HCT116 (cell line): ENCODE measurements at regions not wholly inside any gene's neighbourhood (a gene's known extent, or its start where the extent isn't known, plus 50 kb on each side); places are given as distances from the start of the nearest gene placed in this dataset.

Experiments used
- ATAC-seq: fragments of 200-7000 bp; cut with Tn5 transposase; 2 replicates; pipeline ENCODE4 v1.9.1; 2020; ENCODE audit warnings: mild to moderate bottlenecking, moderate library complexity
- BruUV-seq: library from RNA; stranded (reverse); fragments of 400-500 nt; replicated peaks from 2 replicates; lab custom pipeline; 2021; lab: Mats Ljungman, UMichigan
- CTCF ChIA-PET: fragments of 300-600 bp; sonication (Branson Sonifier 250); formaldehyde crosslinking; loops from one replicate; lab custom pipeline; 2021; ENCODE audit warnings: antibody characterized with exemption; lab: Charles Lee
- POLR2A ChIA-PET: fragments of 300-600, 350-600 bp; sonication (Branson Sonifier 250); formaldehyde crosslinking; loops from one replicate; lab custom pipeline; 2021; ENCODE audit warnings: antibody characterized with exemption; lab: Charles Lee
- RAD21 ChIA-PET, 2 experiments: fragments of 300-600 bp; sonication (Branson Sonifier 250); formaldehyde crosslinking; loops; one replicate each; lab custom pipeline; 2023; ENCODE audit warnings: low total read pairs in 2 of 2; ENCODE audit not compliant: uncharacterized antibody in 2 of 2, unreplicated experiment in 2 of 2, low non-redundant PET in 1 of 2; lab: Charles Lee
- DNase-seq: peaks from one replicate; pipeline ENCODE4 v3.0.0-alpha.2; 2010; ENCODE audit warnings: low read depth, low spot score
- H2AFZ ChIP-seq: fragments of 200-600 bp; shearing (Covaris generic), sonication (generic); 2 replicates; pipeline ENCODE4 v1.6.1; 2017; ENCODE audit warnings: low read depth, mixed run types, mixed read lengths, antibody characterized with exemption, low read length; ENCODE audit not compliant: poor library complexity, severe bottlenecking
- H3K27ac ChIP-seq: 2 replicates; pipeline ENCODE4 v1.5.1; 2012; ENCODE audit warnings: low read depth, low read length
- H3K27me3 ChIP-seq: fragments of 200-600 bp; sonication (generic); 2 replicates; pipeline ENCODE4 v1.6.1; 2016; ENCODE audit warnings: mixed run types, low read length, mixed read lengths; ENCODE audit not compliant: insufficient read depth
- H3K36me3 ChIP-seq, 2 experiments: fragments of 200-500 bp in 1 of 2; fragments of 200-600 bp in 1 of 2; sonication (Bioruptor generic) in 1 of 2; sonication (generic) in 1 of 2; 2 replicates each; pipeline versions ENCODE4 v1.5.1 to v1.6.1; 2014 to 2016; ENCODE audit warnings: low read length in 2 of 2, inconsistent platforms in 1 of 2, mixed read lengths in 1 of 2, mixed run types in 1 of 2; ENCODE audit not compliant: insufficient read depth in 2 of 2, control insufficient read depth in 1 of 2
- H3K4me1 ChIP-seq, 2 experiments: fragments of 200-600 bp in 1 of 2; sonication (generic) in 1 of 2; 2 replicates each; pipeline versions ENCODE4 v1.5.1 to v1.6.1; 2012 to 2017; ENCODE audit warnings: low read length in 2 of 2, inconsistent platforms in 1 of 2, mild to moderate bottlenecking in 1 of 2, mixed read lengths in 1 of 2, mixed run types in 1 of 2, moderate library complexity in 1 of 2; ENCODE audit not compliant: insufficient read depth in 2 of 2, control insufficient read depth in 1 of 2
- H3K4me2 ChIP-seq: fragments of 200-600 bp; sonication (generic); 2 replicates; pipeline ENCODE4 v1.6.1; 2017; ENCODE audit warnings: mixed run types, low read length, mixed read lengths
- H3K4me3 ChIP-seq, 2 experiments: fragments of 200-600 bp in 1 of 2; sonication (generic) in 1 of 2; replicated peaks in 1 of 2; 2 replicates each; pipeline ENCODE4 v1.5.1; 2011 to 2016; ENCODE audit warnings: low read length in 2 of 2, control low read depth in 1 of 2, low read depth in 1 of 2, mild to moderate bottlenecking in 1 of 2, mixed read lengths in 1 of 2, mixed run types in 1 of 2
- H3K79me2 ChIP-seq: fragments of 200-600 bp; sonication (generic); 2 replicates; pipeline ENCODE4 v1.6.1; 2017; ENCODE audit warnings: mild to moderate bottlenecking, mixed run types, low read length, moderate library complexity, mixed read lengths; ENCODE audit not compliant: insufficient read depth
- H3K9ac ChIP-seq: fragments of 200-600 bp; sonication (generic); 2 replicates; pipeline ENCODE4 v1.6.1; 2016; ENCODE audit warnings: low read length, mixed read lengths
- H3K9me2 ChIP-seq: fragments of 200-600 bp; sonication (generic), shearing (Covaris generic); 2 replicates; pipeline ENCODE4 v1.6.1; 2017; ENCODE audit warnings: mixed run types, mild to moderate bottlenecking, moderate library complexity; ENCODE audit not compliant: insufficient read depth
- H3K9me3 ChIP-seq, 2 experiments: fragments of 200-500 bp in 1 of 2; fragments of 200-600 bp in 1 of 2; sonication (Bioruptor generic) in 1 of 2; sonication (generic) in 1 of 2; 2 replicates each; pipeline ENCODE4 v1.6.1; 2014 to 2017; ENCODE audit warnings: low read length in 2 of 2, mixed read lengths in 2 of 2, inconsistent platforms in 1 of 2, low read depth in 1 of 2, mild to moderate bottlenecking in 1 of 2, mixed run types in 1 of 2, moderate library complexity in 1 of 2; ENCODE audit not compliant: control insufficient read depth in 1 of 2, insufficient read depth in 1 of 2
- H4K20me1 ChIP-seq: fragments of 200-600 bp; sonication (generic), shearing (Covaris generic); 2 replicates; pipeline ENCODE4 v1.6.1; 2017; ENCODE audit warnings: mixed run types, mild to moderate bottlenecking, moderate library complexity; ENCODE audit not compliant: insufficient read depth
- EZH2 ChIP-seq: fragments of 200-600 bp; sonication (generic); IDR thresholded peaks from 2 replicates; pipeline ENCODE4 v1.6.1; 2017; ENCODE audit warnings: antibody characterized with exemption, mixed run types
- FOSL1 ChIP-seq: IDR thresholded peaks from 2 replicates; pipeline ENCODE4 v1.6.1; 2012; ENCODE audit warnings: low read depth
- POLR2A ChIP-seq: IDR thresholded peaks from 2 replicates; pipeline ENCODE4 v1.7.0; 2011; ENCODE audit warnings: borderline replicate concordance; ENCODE audit not compliant: insufficient read depth, insufficient read length; ENCODE audit errors: extremely low read depth
- POLR2AphosphoS5 ChIP-seq: IDR thresholded peaks from 2 replicates; pipeline ENCODE4 v1.6.1; 2011; ENCODE audit warnings: mild to moderate bottlenecking, low read depth, low read length, moderate library complexity
- RAD21 ChIP-seq: IDR thresholded peaks from 2 replicates; pipeline ENCODE4 v1.6.1; 2012; ENCODE audit warnings: low read depth, mild to moderate bottlenecking
- REST ChIP-seq: IDR thresholded peaks from 2 replicates; pipeline ENCODE4 v1.6.1; 2012; ENCODE audit warnings: low read depth
- YY1 ChIP-seq: IDR thresholded peaks from 2 replicates; pipeline ENCODE4 v1.6.1; 2011; ENCODE audit warnings: low read length, low read depth, moderate library complexity, mild to moderate bottlenecking; ENCODE audit not compliant: insufficient replicate concordance; ENCODE audit errors: extremely low read depth
- intact Hi-C: fragments of 100-400 bp; cut with micrococcal nuclease; formaldehyde crosslinking; loops from 2 replicates; pipeline ENCODE4 v1.10.0; 2022

- TF ChIP-seq REST: no peak
- TF ChIP-seq POLR2AphosphoS5: no peak
- no peak for TF ChIP-seq FOSL1
- TF ChIP-seq RAD21: no peak
- no peak for TF ChIP-seq YY1
Measured at GRCh38 chr1:239819756-239820250, 271.9 kb upstream of the FMN2 start (continued).

GRCh38 chr1:239823852-239824251, 267.8 kb upstream of the FMN2 start:
- intact Hi-C loops: no loop called here

More at GRCh38 chr1:239823852-239824251, 267.8 kb upstream of the FMN2 start:
- RAD21 ChIA-PET: no interaction called here
- Histone ChIP-seq H3K27me3 (no peaks in the 10 kb centered on the region), H3K27ac (no peak overlapping the region), H3K9ac (no peak overlapping the region), H3K9me3 (peaks cover 11 to 24% of the 10 kb centered on the region in 2 experiments; a peak in 2 of 4 replicates), H3K79me2 (no peaks in the 10 kb centered on the region), H3K36me3 (no peaks in the 10 kb centered on the region), H2AFZ (no peak overlapping the region), H4K20me1 (no peaks in the 10 kb centered on the region), H3K4me2 (no peak overlapping the region), H3K9me2 (no peaks in the 10 kb centered on the region), H3K4me1 (no peaks in the 10 kb centered on the region), H3K4me3 (no peak overlapping the region)
- no peak for ATAC-seq
- CTCF ChIA-PET: no interaction called here
- TF ChIP-seq YY1 (no peak), POLR2A (no peak), EZH2 (no peak)
- POLR2A ChIA-PET: no interaction called here
- DNase-seq: no peak
- BruUV-seq: no TSS peak
